ENCODE measurements at regions not wholly inside any gene's neighbourhood (a gene's known extent, or its start where the extent isn't known, plus 50 kb on each side); places are given as distances from the start of the nearest gene placed in this dataset.

- Mint-ChIP-seq H3K27ac (no peak overlapping the region), H3K4me3 (ENCODE audit: low read depth) (no peak overlapping the region), H3K27me3 (no peaks in the 10 kb centered on the region), H3K36me3 (ENCODE audit: insufficient read depth) (no peaks in the 10 kb centered on the region), H3K4me1 (ENCODE audit: low read depth) (peaks cover 4% of the 10 kb centered on the region), H3K9me3 (ENCODE audit: low read depth) (no peaks in the 10 kb centered on the region)
- TF ChIP-seq, protein P1, sequence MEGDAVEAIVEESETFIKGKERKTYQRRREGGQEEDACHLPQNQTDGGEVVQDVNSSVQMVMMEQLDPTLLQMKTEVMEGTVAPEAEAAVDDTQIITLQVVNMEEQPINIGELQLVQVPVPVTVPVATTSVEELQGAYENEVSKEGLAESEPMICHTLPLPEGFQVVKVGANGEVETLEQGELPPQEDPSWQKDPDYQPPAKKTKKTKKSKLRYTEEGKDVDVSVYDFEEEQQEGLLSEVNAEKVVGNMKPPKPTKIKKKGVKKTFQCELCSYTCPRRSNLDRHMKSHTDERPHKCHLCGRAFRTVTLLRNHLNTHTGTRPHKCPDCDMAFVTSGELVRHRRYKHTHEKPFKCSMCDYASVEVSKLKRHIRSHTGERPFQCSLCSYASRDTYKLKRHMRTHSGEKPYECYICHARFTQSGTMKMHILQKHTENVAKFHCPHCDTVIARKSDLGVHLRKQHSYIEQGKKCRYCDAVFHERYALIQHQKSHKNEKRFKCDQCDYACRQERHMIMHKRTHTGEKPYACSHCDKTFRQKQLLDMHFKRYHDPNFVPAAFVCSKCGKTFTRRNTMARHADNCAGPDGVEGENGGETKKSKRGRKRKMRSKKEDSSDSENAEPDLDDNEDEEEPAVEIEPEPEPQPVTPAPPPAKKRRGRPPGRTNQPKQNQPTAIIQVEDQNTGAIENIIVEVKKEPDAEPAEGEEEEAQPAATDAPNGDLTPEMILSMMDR (IDR thresholded peaks at IDR 0.05; ENCODE audit: unreplicated experiment), result no peak
- DNase-seq (ENCODE audit: low spot score, unreplicated experiment), result no peak
Observed at GRCh38 chr13:107223867-107224266, 655.9 kb upstream of the ARGLU1 start.

DNA sequence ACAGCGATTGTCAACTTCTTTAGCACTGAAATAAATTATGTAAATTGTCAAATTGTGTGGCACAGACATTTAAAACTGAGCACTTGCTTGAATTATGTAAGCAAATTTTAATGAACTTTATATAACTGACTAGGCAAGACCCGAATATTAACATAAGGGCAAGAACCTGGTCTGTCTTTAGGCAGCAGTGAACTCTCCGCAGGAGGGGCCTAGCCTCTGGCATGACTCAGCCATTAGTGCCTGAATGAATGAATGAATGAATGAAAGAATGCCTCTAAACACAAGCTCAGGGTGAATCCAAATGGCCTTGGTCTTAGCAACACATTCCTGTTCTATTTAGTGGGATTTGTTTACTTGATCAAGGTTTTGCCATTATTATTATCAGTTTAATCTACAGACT lies 654.7 kb upstream of the ARGLU1 start:
- Mint-ChIP-seq H3K27ac (no peak overlapping the region), H3K27me3 (peaks cover 2% of the 10 kb centered on the region), H3K4me1 (ENCODE audit: low read depth) (peaks cover 4% of the 10 kb centered on the region), H3K9me3 (ENCODE audit: low read depth) (no peaks in the 10 kb centered on the region), H3K4me3 (ENCODE audit: low read depth) (no peak overlapping the region), H3K36me3 (ENCODE audit: insufficient read depth) (no peaks in the 10 kb centered on the region)
- no peak for DNase-seq (ENCODE audit: low spot score, unreplicated experiment)
- TF ChIP-seq, protein P1 (IDR thresholded peaks at IDR 0.05; ENCODE audit: unreplicated experiment), result no peak

GRCh38 chr13:107220245-107220644 lies 652.3 kb upstream of the ARGLU1 start:
- Mint-ChIP-seq H3K4me1 (ENCODE audit: low read depth) (no peaks in the 10 kb centered on the region), H3K4me3 (ENCODE audit: low read depth) (no peak overlapping the region), H3K36me3 (ENCODE audit: insufficient read depth) (no peaks in the 10 kb centered on the region), H3K27me3 (peaks cover 2% of the 10 kb centered on the region), H3K27ac (no peak overlapping the region), H3K9me3 (ENCODE audit: low read depth) (no peaks in the 10 kb centered on the region)
- TF ChIP-seq, protein P1 (IDR thresholded peaks at IDR 0.05; ENCODE audit: unreplicated experiment), result no peak
- DNase-seq (ENCODE audit: low spot score, unreplicated experiment), result no peak

DNA sequence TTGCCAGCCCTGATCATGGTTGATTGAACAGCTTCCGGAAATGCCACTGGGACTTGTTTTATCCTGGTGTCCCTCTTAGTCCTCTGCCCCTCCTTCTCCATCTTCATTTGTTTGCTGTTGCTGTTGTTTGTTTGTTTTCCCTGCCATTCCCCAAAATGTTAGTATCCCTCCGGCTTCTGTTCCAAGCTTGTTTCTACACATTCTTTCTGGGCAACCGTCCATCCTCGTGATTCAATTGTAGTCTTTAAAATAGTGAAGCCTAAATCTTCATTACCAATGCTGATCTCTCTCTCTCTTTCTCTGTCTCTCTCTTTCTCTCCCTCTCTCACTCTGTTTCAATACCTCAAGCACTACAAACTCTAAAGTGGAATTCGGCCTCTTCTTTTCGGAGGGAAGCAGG lies 649.3 kb upstream of the ARGLU1 start:
- TF ChIP-seq, protein P1 (IDR thresholded peaks at IDR 0.05; ENCODE audit: unreplicated experiment), result no peak
- H3K27me3 Mint-ChIP-seq, result peaks cover 11% of the 10 kb centered on the region
- H3K27ac Mint-ChIP-seq, result no peak overlapping the region
- no peaks in the 10 kb centered on the region for H3K9me3 Mint-ChIP-seq (ENCODE audit: low read depth)
- H3K4me1 Mint-ChIP-seq (ENCODE audit: low read depth), result no peaks in the 10 kb centered on the region
- H3K36me3 Mint-ChIP-seq (ENCODE audit: insufficient read depth), result no peaks in the 10 kb centered on the region
- H3K4me3 Mint-ChIP-seq (ENCODE audit: low read depth), result no peak overlapping the region
- DNase-seq (ENCODE audit: low spot score, unreplicated experiment), result no peak

- H3K27me3 Mint-ChIP-seq, result peaks cover 11% of the 10 kb centered on the region
- DNase-seq (ENCODE audit: low spot score, unreplicated experiment), result no peak
- no peaks in the 10 kb centered on the region for H3K9me3 Mint-ChIP-seq (ENCODE audit: low read depth)
- TF ChIP-seq, protein P1 (IDR thresholded peaks at IDR 0.05; ENCODE audit: unreplicated experiment), result no peak
- H3K36me3 Mint-ChIP-seq (ENCODE audit: insufficient read depth), result no peaks in the 10 kb centered on the region
- H3K27ac Mint-ChIP-seq, result no peak overlapping the region
- H3K4me1 Mint-ChIP-seq (ENCODE audit: low read depth), result peaks cover under 1% of the 10 kb centered on the region
- no peak overlapping the region for H3K4me3 Mint-ChIP-seq (ENCODE audit: low read depth)
Observed at GRCh38 chr13:107216046-107216755, 648.3 kb upstream of the ARGLU1 start.

Measured in progenitor cell of endocrine pancreas (in vitro differentiated cells).